HEK293 (cell line): ENCODE measurements at regions not wholly inside any gene's neighbourhood (a gene's known extent, or its start where the extent isn't known, plus 50 kb on each side); places are given as distances from the start of the nearest gene placed in this dataset.
"Not testable (repeated sequence)": the region's sequence is repeated elsewhere in the genome, so short reads cannot be mapped to it uniquely, and the experiment has no call there.

Source experiments
- CTCF ChIA-PET: fragments of 350-600 bp; formaldehyde crosslinking; extraction: SDS; loops from one replicate; lab custom pipeline; 2021; ENCODE audit warnings: antibody characterized with exemption; lab: Yijun Ruan, JAX
- POLR2A ChIA-PET: fragments of 300-600 bp; formaldehyde crosslinking; extraction: SDS; loops from one replicate; lab custom pipeline; 2020; ENCODE audit warnings: antibody characterized with exemption, inconsistent platforms; lab: Yijun Ruan, JAX
- H3K27ac ChIP-seq: fragments of 200-500 bp; sonication (Bioruptor generic); 2 replicates; pipeline ENCODE4 v1.5.1; 2014; ENCODE audit warnings: low read depth, low read length, control low read depth, inconsistent platforms; ENCODE audit errors: extremely low read depth
- H3K36me3 ChIP-seq, 2 experiments: fragments of 200-500 bp in 1 of 2; sonication (Bioruptor generic) in 1 of 2; 1 replicate in 1 of 2; 2 replicates in 1 of 2; pipeline ENCODE4 v1.5.1; 2014 to 2017; ENCODE audit warnings: inconsistent platforms in 2 of 2, low read length in 2 of 2; ENCODE audit not compliant: control insufficient read depth in 2 of 2, insufficient read depth in 1 of 2
- H3K4me1 ChIP-seq: fragments of 200-500 bp; sonication (Bioruptor generic); 2 replicates; pipeline ENCODE4 v1.5.1; 2014; ENCODE audit warnings: mild to moderate bottlenecking, low read length, inconsistent platforms; ENCODE audit not compliant: control insufficient read depth, insufficient read depth
- H3K4me3 ChIP-seq: 2 replicates; pipeline ENCODE4 v1.5.1; 2011; ENCODE audit warnings: low read depth, mild to moderate bottlenecking, control low read depth, low read length, moderate library complexity
- H3K9me3 ChIP-seq: fragments of 200-500 bp; sonication (Bioruptor generic); 2 replicates; pipeline ENCODE4 v1.5.1; 2014; ENCODE audit warnings: low read depth, low read length, inconsistent platforms; ENCODE audit not compliant: control insufficient read depth, insufficient read depth
- ATF2 ChIP-seq: fragments of 450-650 bp; formaldehyde crosslinking; IDR thresholded peaks from 2 replicates; pipeline ENCODE4 v1.5.1; 2016; ENCODE audit warnings: missing biosample characterization, missing genetic modification characterization, low read depth
- KLF10 ChIP-seq: fragments of 450-650 bp; IDR thresholded peaks from 2 replicates; pipeline ENCODE4 v1.5.1; 2018; ENCODE audit warnings: missing biosample characterization, mild to moderate bottlenecking, missing genetic modification characterization
- PATZ1 ChIP-seq: fragments of 450-650 bp; formaldehyde crosslinking; IDR thresholded peaks from 2 replicates; pipeline ENCODE4 v1.5.1; 2016; ENCODE audit warnings: missing biosample characterization, missing genetic modification characterization
- PRDM4 ChIP-seq: fragments of 450-650 bp; formaldehyde crosslinking; IDR thresholded peaks from 2 replicates; pipeline ENCODE4 v1.5.1; 2017; ENCODE audit warnings: missing biosample characterization, missing genetic modification characterization
- TRIM28 ChIP-seq: IDR thresholded peaks from 2 replicates; pipeline ENCODE4 v1.6.1; 2011; ENCODE audit warnings: low read length, control low read depth, borderline replicate concordance
- ZBTB49 ChIP-seq: fragments of 450-650 bp; formaldehyde crosslinking; IDR thresholded peaks from 2 replicates; pipeline ENCODE4 v1.5.1; 2016; ENCODE audit warnings: missing biosample characterization, missing genetic modification characterization, low read depth
- ZNF10 ChIP-seq: fragments of 450-650 bp; formaldehyde crosslinking; IDR thresholded peaks from 2 replicates; pipeline ENCODE4 v1.5.1; 2017; ENCODE audit warnings: missing biosample characterization, missing genetic modification characterization
- ZNF24 ChIP-seq: fragments of 450-650 bp; formaldehyde crosslinking; IDR thresholded peaks from 2 replicates; pipeline ENCODE4 v1.5.1; 2016; ENCODE audit warnings: missing biosample characterization, missing genetic modification characterization
- ZNF558 ChIP-seq: fragments of 450-650 bp; formaldehyde crosslinking; IDR thresholded peaks from 2 replicates; pipeline ENCODE4 v1.5.1; 2016; ENCODE audit warnings: missing biosample characterization, missing genetic modification characterization
- ZNF645 ChIP-seq: fragments of 450-650 bp; formaldehyde crosslinking; IDR thresholded peaks from 2 replicates; pipeline ENCODE4; 2016; ENCODE audit warnings: missing biosample characterization, missing genetic modification characterization
- ZNF660 ChIP-seq: fragments of 450-650 bp; IDR thresholded peaks from 2 replicates; pipeline ENCODE4 v1.5.1; 2018; ENCODE audit warnings: missing biosample characterization, mild to moderate bottlenecking, missing genetic modification characterization
- ZNF768 ChIP-seq: fragments of 450-650 bp; formaldehyde crosslinking; IDR thresholded peaks from 2 replicates; pipeline ENCODE4 v1.5.1; 2018; ENCODE audit warnings: missing biosample characterization, mild to moderate bottlenecking, missing genetic modification characterization
- TF ChIP-seq, protein P1 (sequence below): fragments of 450-650 bp; formaldehyde crosslinking; IDR thresholded peaks from 2 replicates; pipeline ENCODE4 v1.5.1; 2016; ENCODE audit warnings: missing biosample characterization, missing genetic modification characterization
- TF ChIP-seq, protein P2 (sequence below): fragments of 450-650 bp; formaldehyde crosslinking; IDR thresholded peaks from 2 replicates; pipeline ENCODE4 v1.5.1; 2016; ENCODE audit warnings: missing biosample characterization, missing genetic modification characterization

DNA sequence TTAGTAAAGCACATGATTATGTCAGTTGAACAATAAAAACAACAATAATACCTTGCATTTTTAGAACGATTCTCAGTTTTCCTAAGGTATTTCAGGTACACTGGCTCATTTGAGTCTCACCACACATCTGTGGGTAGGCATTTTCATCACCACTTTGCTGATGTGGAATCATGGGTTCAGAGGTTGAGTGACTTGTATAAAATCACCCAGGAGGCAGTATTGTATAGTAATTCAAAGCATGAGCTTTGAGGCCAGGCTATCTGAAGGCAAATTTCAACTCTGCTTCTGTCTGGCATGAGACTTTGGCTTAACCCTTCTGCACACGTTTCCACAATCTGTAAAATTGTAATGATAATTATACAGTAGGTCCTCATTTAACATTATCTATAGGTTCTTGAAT, 183.9 kb upstream of the CMC1 start:
- Histone ChIP-seq H3K9me3 (no peaks in the 10 kb centered on the region), H3K4me3 (no peak overlapping the region), H3K36me3 (no peaks in the 10 kb centered on the region), H3K27ac (no peak overlapping the region), H3K4me1 (no peaks in the 10 kb centered on the region)
- ChIA-PET CTCF (interaction anchor here (0.7 kb wide), 1 partner anchor 269 kb away, joined by 4 read pairs; no protein-coding TSS in a partner anchor), POLR2A (no interaction called here)
- TF ChIP-seq, protein P1, sequence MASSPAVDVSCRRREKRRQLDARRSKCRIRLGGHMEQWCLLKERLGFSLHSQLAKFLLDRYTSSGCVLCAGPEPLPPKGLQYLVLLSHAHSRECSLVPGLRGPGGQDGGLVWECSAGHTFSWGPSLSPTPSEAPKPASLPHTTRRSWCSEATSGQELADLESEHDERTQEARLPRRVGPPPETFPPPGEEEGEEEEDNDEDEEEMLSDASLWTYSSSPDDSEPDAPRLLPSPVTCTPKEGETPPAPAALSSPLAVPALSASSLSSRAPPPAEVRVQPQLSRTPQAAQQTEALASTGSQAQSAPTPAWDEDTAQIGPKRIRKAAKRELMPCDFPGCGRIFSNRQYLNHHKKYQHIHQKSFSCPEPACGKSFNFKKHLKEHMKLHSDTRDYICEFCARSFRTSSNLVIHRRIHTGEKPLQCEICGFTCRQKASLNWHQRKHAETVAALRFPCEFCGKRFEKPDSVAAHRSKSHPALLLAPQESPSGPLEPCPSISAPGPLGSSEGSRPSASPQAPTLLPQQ (tag by site-specific recombination): no peak
- TF ChIP-seq ZNF24 (tag by site-specific recombination): no peak
- TF ChIP-seq ZBTB49: no peak
- no peak for TF ChIP-seq ZNF10 (tag by site-specific recombination)
- TF ChIP-seq TRIM28: no peak
- no peak for TF ChIP-seq ZNF558
- no peak for TF ChIP-seq ZNF645 (tag by site-specific recombination)

GRCh38 chr3:28059199-28059598, 182.2 kb upstream of the CMC1 start:
- POLR2A ChIA-PET, CTCF ChIA-PET, H3K4me3 ChIP-seq, H3K36me3 ChIP-seq, H3K9me3 ChIP-seq, H3K27ac ChIP-seq, H3K4me1 ChIP-seq: not testable (repeated sequence)

GRCh38 chr3:28066020-28066419, 175.4 kb upstream of the CMC1 start:
- no peak overlapping the region for H3K4me3 ChIP-seq
- no peak overlapping the region for H3K27ac ChIP-seq
- no peaks in the 10 kb centered on the region for H3K9me3 ChIP-seq
- ChIA-PET POLR2A (no interaction called here), CTCF (no interaction called here)
- no peaks in the 10 kb centered on the region for H3K4me1 ChIP-seq
- no peaks in the 10 kb centered on the region for H3K36me3 ChIP-seq
- TF ChIP-seq ZNF768 (tag by site-specific recombination) (no peak), PRDM4 (no peak), ATF2 (tag by site-specific recombination) (no peak), PATZ1 (tag by site-specific recombination) (no peak), ZNF558 (no peak), ZNF660 (tag by site-specific recombination) (no peak), KLF10 (tag by site-specific recombination) (no peak)
- TF ChIP-seq, protein P2, sequence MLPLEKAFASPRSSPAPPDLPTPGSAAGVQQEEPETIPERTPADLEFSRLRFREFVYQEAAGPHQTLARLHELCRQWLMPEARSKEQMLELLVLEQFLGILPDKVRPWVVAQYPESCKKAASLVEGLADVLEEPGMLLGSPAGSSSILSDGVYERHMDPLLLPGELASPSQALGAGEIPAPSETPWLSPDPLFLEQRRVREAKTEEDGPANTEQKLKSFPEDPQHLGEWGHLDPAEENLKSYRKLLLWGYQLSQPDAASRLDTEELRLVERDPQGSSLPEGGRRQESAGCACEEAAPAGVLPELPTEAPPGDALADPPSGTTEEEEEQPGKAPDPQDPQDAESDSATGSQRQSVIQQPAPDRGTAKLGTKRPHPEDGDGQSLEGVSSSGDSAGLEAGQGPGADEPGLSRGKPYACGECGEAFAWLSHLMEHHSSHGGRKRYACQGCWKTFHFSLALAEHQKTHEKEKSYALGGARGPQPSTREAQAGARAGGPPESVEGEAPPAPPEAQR (tag by site-specific recombination): no peak
